DMS53 (cell line): ENCODE measurements at regions not wholly inside any gene's neighbourhood (a gene's known extent, or its start where the extent isn't known, plus 50 kb on each side); places are given as distances from the start of the nearest gene placed in this dataset.

Experiments used
- DNase-seq: peaks from one replicate; lab custom pipeline; 2025; lab: John Stamatoyannopoulos, UW

- no peak for DNase-seq
Measured at GRCh38 chr4:8754634-8755589, 116.7 kb downstream of the HMX1 start.

GRCh38 chr4:8748236-8748575, 123.4 kb downstream of the HMX1 start:
- DNase-seq, result no peak

GRCh38 chr4:8747467-8748235, 124.0 kb downstream of the HMX1 start:
- DNase-seq, result no peak

GRCh38 chr4:8746523-8747466, 124.8 kb downstream of the HMX1 start:
- DNase-seq, result no peak

- no peak for DNase-seq
Measured at GRCh38 chr4:8745826-8746225, 125.8 kb downstream of the HMX1 start.

- no peak for DNase-seq
Measured at GRCh38 chr4:8745005-8745790, 126.4 kb downstream of the HMX1 start.

- DNase-seq, result no peak
Measured at GRCh38 chr4:8744083-8744805, 127.4 kb downstream of the HMX1 start.

- DNase-seq, result no peak
Measured at GRCh38 chr4:8742546-8742945, 129.1 kb downstream of the HMX1 start.

GRCh38 chr4:8741513-8742226, 130.0 kb downstream of the HMX1 start:
- no peak for DNase-seq

GRCh38 chr4:8740666-8741395, 130.8 kb downstream of the HMX1 start:
- DNase-seq, result no peak

GRCh38 chr4:8739820-8740665, 131.6 kb downstream of the HMX1 start:
- DNase-seq, result no peak

GRCh38 chr4:8739317-8739716, 132.3 kb downstream of the HMX1 start:
- DNase-seq, result no peak

GRCh38 chr4:8738471-8738931, 133.1 kb downstream of the HMX1 start:
- no peak for DNase-seq

- no peak for DNase-seq
Measured at GRCh38 chr4:8737601-8738279, 133.9 kb downstream of the HMX1 start.

- DNase-seq, result no peak
Measured at GRCh38 chr4:8737075-8737474, 134.6 kb downstream of the HMX1 start.

- DNase-seq, result no peak
Measured at GRCh38 chr4:8736090-8736825, 135.4 kb downstream of the HMX1 start.
